ENCODE measurements at regions not wholly inside any gene's neighbourhood (a gene's known extent, or its start where the extent isn't known, plus 50 kb on each side); places are given as distances from the start of the nearest gene placed in this dataset.

DNA sequence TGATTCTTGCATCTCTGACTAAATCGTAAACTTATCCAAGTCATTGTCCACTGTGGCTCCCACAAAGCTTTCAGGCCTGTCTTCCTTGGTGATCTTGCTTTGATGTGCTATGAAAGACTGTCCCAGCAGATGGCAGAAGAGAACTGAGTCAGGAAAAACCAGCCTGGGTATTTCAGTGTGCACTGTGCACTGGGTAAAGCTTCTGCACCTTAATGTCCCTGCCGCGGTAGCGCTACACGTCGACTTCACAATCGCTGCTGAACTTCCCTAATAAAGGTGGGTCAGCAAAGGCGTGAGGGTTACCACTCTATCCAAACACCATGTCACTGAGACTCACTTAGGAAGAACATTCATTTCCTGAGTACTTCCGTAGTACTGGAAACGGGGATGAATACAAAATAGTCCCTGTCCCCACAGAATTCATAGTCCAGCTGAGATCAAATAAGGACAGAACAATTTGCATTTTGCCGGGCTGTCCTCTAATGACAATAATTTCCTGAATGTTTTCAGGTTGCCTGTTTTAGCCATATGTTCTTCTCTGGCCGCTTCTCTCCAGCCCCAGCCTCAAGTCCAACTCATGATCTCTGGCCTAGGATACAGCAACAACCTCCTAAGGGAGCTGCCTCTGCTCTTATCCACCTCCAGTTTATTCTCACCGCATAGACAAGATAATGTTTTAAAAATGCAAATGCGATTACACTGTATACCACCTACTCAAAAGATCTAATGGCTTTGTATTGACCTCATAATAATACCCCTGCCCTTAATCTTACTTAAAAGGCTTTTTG is 83.6 kb upstream of the AKAP13 start:
- TF ChIP-seq, protein P1, sequence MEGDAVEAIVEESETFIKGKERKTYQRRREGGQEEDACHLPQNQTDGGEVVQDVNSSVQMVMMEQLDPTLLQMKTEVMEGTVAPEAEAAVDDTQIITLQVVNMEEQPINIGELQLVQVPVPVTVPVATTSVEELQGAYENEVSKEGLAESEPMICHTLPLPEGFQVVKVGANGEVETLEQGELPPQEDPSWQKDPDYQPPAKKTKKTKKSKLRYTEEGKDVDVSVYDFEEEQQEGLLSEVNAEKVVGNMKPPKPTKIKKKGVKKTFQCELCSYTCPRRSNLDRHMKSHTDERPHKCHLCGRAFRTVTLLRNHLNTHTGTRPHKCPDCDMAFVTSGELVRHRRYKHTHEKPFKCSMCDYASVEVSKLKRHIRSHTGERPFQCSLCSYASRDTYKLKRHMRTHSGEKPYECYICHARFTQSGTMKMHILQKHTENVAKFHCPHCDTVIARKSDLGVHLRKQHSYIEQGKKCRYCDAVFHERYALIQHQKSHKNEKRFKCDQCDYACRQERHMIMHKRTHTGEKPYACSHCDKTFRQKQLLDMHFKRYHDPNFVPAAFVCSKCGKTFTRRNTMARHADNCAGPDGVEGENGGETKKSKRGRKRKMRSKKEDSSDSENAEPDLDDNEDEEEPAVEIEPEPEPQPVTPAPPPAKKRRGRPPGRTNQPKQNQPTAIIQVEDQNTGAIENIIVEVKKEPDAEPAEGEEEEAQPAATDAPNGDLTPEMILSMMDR (IDR thresholded peaks at IDR 0.05; ENCODE audit: control extremely low read depth, extremely low read depth, low read depth, missing control alignments), result peak; percentile 78
- ChIA-PET CTCF (interaction anchor here (0.6 to 6.4 kb wide), 57 partner anchors 8 to 544 kb away, joined by 3 to 70 read pairs (median 5); partner anchors contain the start of gene AKAP13), POLR2A (no interaction called here)
- peak; percentile 77 for DNase-seq (ENCODE audit: extremely low spot score)

DNA sequence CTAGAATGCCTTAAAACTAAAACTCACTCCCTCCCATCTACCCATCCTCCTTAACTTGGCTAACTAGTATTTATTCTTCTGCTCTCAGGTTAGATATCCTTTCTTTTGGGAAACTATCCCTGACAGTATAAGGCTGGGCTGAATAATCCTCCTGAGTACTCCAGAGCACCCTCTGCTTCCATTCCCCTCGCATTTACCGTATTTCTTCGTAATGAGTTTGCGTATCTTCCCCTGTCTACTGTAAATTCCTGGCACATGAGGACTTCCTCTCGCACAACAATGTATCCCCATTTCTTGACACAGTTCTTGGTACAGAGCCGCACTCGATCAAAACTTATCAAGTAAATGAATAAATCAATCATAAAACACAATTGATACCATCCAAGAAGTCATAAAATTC is 82.9 kb upstream of the AKAP13 start:
- POLR2A ChIA-PET, result no interaction called here

DNA sequence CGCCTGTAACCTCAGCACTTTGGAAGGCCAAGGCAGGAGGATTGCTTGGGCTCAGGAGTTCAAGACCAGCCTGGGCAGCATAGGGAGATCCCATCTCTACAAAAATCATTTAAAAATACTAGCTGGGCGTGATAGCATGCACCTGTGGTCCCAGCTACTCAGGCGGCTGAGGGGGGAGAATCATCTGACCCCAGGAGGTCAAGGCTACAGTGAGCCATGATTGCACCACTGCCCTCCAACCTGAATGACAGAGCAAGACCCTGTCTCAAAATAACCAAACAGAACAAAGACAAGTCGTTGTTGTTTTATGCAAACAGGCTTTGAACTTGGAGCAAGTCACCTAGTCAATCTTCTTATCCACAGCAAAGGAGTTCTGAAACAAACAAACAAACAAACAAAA is 82.0 kb upstream of the AKAP13 start:
- ChIA-PET CTCF (interaction anchor here (1.0 to 6.4 kb wide), 13 partner anchors 8 to 208 kb away, joined by 3 to 70 read pairs (median 6); no protein-coding TSS in a partner anchor), POLR2A (interaction anchor here (0.6 kb wide), 1 partner anchor 33 kb away, joined by 3 read pairs; no protein-coding TSS in a partner anchor)
- no peak for DNase-seq (ENCODE audit: extremely low spot score)
- TF ChIP-seq, protein P1 (IDR thresholded peaks at IDR 0.05; ENCODE audit: control extremely low read depth, extremely low read depth, low read depth, missing control alignments), result no peak

More for the DNA sequence above, 82.9 kb upstream of the AKAP13 start:
- no peak for DNase-seq (ENCODE audit: extremely low spot score)
- TF ChIP-seq, protein P1 (IDR thresholded peaks at IDR 0.05; ENCODE audit: control extremely low read depth, extremely low read depth, low read depth, missing control alignments), result no peak
- CTCF ChIA-PET, result interaction anchor here (0.9 to 6.4 kb wide), 32 partner anchors 7 to 543 kb away, joined by 3 to 70 read pairs (median 7); no protein-coding TSS in a partner anchor

DNA sequence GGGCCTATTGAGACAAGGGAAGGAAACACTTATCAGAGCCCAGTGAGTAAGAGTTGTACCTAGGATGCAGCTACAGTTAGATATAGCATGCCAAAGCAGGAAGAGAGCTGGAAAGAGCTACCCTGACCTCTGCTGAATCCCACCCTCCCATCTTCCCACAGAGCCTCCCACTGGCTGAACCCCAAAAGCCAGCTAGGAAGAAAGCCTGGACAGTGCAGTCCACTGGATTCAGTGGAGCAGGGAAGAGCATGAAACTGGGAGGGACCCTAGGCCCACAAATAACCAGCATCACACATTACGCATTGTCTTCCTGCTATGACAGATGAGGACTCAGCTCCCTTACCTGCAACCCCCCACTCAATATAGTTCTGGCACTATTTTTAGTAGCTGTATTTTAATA is 81.5 kb upstream of the AKAP13 start:
- CTCF ChIA-PET, result interaction anchor here (0.7 to 6.4 kb wide), 16 partner anchors 9 to 207 kb away, joined by 3 to 70 read pairs (median 4); no protein-coding TSS in a partner anchor
- TF ChIP-seq, protein P1 (IDR thresholded peaks at IDR 0.05; ENCODE audit: control extremely low read depth, extremely low read depth, low read depth, missing control alignments), result no peak
- no peak for DNase-seq (ENCODE audit: extremely low spot score)
- POLR2A ChIA-PET, result no interaction called here

DNA sequence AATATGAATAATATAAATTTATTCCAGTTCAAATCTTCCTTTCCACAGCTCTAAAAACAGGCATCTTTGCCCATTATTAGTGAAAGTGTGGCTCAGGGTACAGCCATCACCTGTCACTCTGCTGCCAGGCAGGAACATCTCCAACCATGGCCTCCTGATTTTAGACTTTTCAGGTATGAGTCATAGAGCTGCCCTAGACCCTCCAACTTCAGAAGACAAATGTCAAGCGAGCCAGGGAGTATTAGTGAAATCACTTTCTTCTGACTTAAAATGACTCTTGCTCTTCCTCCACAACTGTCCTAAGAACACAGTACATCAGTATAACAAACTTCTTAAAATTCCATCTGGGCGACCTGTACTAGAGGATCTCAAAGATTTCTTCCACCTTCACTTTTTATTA is 78.1 kb upstream of the AKAP13 start:
- POLR2A ChIA-PET, result no interaction called here
- CTCF ChIA-PET, result interaction anchor here (1.2 to 3.8 kb wide), 4 partner anchors 10 to 111 kb away, joined by 3 to 21 read pairs (median 14); no protein-coding TSS in a partner anchor
- DNase-seq (ENCODE audit: extremely low spot score), result no peak
- TF ChIP-seq, protein P1 (IDR thresholded peaks at IDR 0.05; ENCODE audit: control extremely low read depth, extremely low read depth, low read depth, missing control alignments), result no peak

DNA sequence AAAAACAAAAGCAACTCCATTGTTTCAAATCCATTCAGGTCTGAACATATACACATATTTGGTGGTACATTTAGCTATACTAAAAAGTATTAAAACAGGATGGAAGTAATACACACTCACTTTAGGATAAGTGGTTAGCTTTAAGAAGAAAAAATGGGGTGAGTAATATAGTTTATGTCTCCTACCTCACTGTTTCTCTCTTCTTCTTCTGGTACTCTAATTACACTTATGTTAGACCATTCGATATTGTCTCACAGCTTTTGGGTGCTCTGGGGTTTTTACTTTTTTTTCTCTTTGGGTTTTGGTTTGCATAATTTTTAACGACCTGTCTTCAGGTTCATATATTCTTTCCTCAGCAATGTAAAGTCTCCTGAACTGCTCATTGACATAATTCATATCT is 75.4 kb upstream of the AKAP13 start:
- TF ChIP-seq, protein P1 (IDR thresholded peaks at IDR 0.05; ENCODE audit: control extremely low read depth, extremely low read depth, low read depth, missing control alignments), result no peak
- POLR2A ChIA-PET, result no interaction called here
- DNase-seq (ENCODE audit: extremely low spot score), result no peak
- CTCF ChIA-PET, result interaction anchor here (1.0 to 3.8 kb wide), 3 partner anchors 8 to 26 kb away, joined by 5 to 17 read pairs (median 5); no protein-coding TSS in a partner anchor

Measured in GM10248 (cell line).